Retina (tissue), 1 donor: ENCODE measurements at regions not wholly inside any gene's neighbourhood (a gene's known extent, or its start where the extent isn't known, plus 50 kb on each side); places are given as distances from the start of the nearest gene placed in this dataset.
"Not testable (repeated sequence)": the region's sequence is repeated elsewhere in the genome, so short reads cannot be mapped to it uniquely, and the experiment has no call there.

Experiments used
- DNase-seq: peaks from one replicate; pipeline ENCODE4 v3.0.0-alpha.2; 2016

- DNase-seq, result peak; percentile 35
Measured at GRCh38 chr15:96472681-96473080, 142.2 kb downstream of the NR2F2 start.

GRCh38 chr15:96473556-96473955 lies 143.1 kb downstream of the NR2F2 start:
- no peak for DNase-seq

GRCh38 chr15:96474231-96474664 lies 143.7 kb downstream of the NR2F2 start:
- DNase-seq, result no peak

- DNase-seq, result no peak
Measured at GRCh38 chr15:96477227-96477626, 146.7 kb downstream of the NR2F2 start.

GRCh38 chr15:96484412-96484811 lies 153.9 kb downstream of the NR2F2 start:
- not testable (repeated sequence) for DNase-seq

GRCh38 chr15:96484830-96485229 lies 154.3 kb downstream of the NR2F2 start:
- no peak for DNase-seq

- no peak for DNase-seq
Measured at GRCh38 chr15:96487245-96487644, 156.7 kb downstream of the NR2F2 start.

- not testable (repeated sequence) for DNase-seq
Measured at GRCh38 chr15:96491066-96491699, 160.7 kb downstream of the NR2F2 start.

- DNase-seq, result not testable (repeated sequence)
Measured at GRCh38 chr15:96491700-96492644, 161.5 kb downstream of the NR2F2 start.

- DNase-seq, result no peak
Measured at GRCh38 chr15:96494505-96494904, 164.0 kb downstream of the NR2F2 start.

GRCh38 chr15:96495386-96495785 lies 164.9 kb downstream of the NR2F2 start:
- DNase-seq, result no peak

GRCh38 chr15:96497951-96498350 lies 167.5 kb downstream of the NR2F2 start:
- no peak for DNase-seq

GRCh38 chr15:96500508-96500907 lies 170.0 kb downstream of the NR2F2 start:
- peak; percentile 59 for DNase-seq

GRCh38 chr15:96501362-96501761 lies 170.9 kb downstream of the NR2F2 start:
- no peak for DNase-seq

- DNase-seq, result no peak
Measured at GRCh38 chr15:96502196-96502595, 171.7 kb downstream of the NR2F2 start.

GRCh38 chr15:96503276-96503675 lies 172.8 kb downstream of the NR2F2 start:
- DNase-seq, result no peak

GRCh38 chr15:96504371-96504770 lies 173.9 kb downstream of the NR2F2 start:
- no peak for DNase-seq

GRCh38 chr15:96505014-96505413 lies 174.5 kb downstream of the NR2F2 start:
- no peak for DNase-seq

- DNase-seq, result no peak
Measured at GRCh38 chr15:96514607-96515285, 184.2 kb downstream of the NR2F2 start.

GRCh38 chr15:96515371-96515770 lies 184.9 kb downstream of the NR2F2 start:
- no peak for DNase-seq

GRCh38 chr15:96521386-96521785 lies 190.9 kb downstream of the NR2F2 start:
- no peak for DNase-seq

GRCh38 chr15:96524676-96525417 lies 194.3 kb downstream of the NR2F2 start:
- no peak for DNase-seq

GRCh38 chr15:96535148-96535547 lies 204.6 kb downstream of the NR2F2 start:
- no peak for DNase-seq
